GM13977 (cell line): ENCODE measurements at regions not wholly inside any gene's neighbourhood (a gene's known extent, or its start where the extent isn't known, plus 50 kb on each side); places are given as distances from the start of the nearest gene placed in this dataset.

ENCODE experiments used
- DNase-seq: peaks from one replicate; pipeline ENCODE4 v3.0.0; 2012; ENCODE audit warnings: low spot score
- in situ Hi-C: fragments of 300-500 bp; cut with MboI; formaldehyde crosslinking; loops from one replicate; pipeline ENCODE4 v1.12.0; 2022; ENCODE audit warnings: low sequenced_read_pairs, low pct_unique_long_range_greater_than_20kb, mixed read lengths, inconsistent platforms; ENCODE audit not compliant: unreplicated experiment
- TF ChIP-seq, protein P1 (sequence below): IDR thresholded peaks from 2 replicates; pipeline ENCODE4 v1.5.1; 2012; ENCODE audit warnings: mild to moderate bottlenecking, control low read depth; ENCODE audit not compliant: insufficient read depth; ENCODE audit errors: extremely low read depth, missing control alignments

DNA sequence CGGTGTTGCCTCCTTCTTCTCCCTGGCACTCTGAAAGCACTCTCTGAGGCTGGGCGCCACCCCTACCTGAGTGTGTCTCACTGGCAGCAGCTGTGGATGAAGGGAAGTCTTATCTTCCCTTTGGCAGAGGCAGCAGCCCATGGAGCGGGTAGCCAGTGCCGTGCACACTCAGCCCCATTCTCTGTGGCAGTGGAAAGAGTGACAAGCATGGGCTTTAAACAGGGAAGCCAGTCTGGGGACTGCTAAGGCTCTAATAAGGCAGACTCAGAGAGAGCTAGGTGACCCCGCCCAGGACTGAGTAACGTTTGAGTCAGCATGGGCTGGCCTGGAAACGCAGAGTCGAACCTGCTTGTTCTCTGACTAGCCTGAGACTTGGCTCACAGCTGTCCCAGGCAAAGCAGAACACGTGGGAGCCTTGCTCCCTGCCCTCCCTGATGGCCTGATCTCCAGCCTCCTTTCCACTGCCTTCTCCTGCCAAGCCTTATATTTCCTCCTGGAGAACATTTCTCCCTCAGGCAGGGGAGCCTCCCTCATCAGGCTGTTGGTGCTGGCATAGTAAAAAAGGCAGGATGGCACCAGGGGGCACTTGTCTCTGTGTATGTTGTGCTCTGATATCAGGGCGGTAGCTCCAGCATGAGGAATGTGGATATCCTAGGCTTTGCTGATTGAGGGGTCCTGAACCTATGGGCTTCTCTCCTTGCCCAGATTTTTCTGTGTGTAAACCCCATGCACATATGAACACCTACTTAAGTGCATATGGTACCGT, 93.9 kb upstream of the LGALSL start:
- DNase-seq: no peak
- in situ Hi-C loops: no loop called here
- TF ChIP-seq, protein P1, sequence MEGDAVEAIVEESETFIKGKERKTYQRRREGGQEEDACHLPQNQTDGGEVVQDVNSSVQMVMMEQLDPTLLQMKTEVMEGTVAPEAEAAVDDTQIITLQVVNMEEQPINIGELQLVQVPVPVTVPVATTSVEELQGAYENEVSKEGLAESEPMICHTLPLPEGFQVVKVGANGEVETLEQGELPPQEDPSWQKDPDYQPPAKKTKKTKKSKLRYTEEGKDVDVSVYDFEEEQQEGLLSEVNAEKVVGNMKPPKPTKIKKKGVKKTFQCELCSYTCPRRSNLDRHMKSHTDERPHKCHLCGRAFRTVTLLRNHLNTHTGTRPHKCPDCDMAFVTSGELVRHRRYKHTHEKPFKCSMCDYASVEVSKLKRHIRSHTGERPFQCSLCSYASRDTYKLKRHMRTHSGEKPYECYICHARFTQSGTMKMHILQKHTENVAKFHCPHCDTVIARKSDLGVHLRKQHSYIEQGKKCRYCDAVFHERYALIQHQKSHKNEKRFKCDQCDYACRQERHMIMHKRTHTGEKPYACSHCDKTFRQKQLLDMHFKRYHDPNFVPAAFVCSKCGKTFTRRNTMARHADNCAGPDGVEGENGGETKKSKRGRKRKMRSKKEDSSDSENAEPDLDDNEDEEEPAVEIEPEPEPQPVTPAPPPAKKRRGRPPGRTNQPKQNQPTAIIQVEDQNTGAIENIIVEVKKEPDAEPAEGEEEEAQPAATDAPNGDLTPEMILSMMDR: no peak

DNA sequence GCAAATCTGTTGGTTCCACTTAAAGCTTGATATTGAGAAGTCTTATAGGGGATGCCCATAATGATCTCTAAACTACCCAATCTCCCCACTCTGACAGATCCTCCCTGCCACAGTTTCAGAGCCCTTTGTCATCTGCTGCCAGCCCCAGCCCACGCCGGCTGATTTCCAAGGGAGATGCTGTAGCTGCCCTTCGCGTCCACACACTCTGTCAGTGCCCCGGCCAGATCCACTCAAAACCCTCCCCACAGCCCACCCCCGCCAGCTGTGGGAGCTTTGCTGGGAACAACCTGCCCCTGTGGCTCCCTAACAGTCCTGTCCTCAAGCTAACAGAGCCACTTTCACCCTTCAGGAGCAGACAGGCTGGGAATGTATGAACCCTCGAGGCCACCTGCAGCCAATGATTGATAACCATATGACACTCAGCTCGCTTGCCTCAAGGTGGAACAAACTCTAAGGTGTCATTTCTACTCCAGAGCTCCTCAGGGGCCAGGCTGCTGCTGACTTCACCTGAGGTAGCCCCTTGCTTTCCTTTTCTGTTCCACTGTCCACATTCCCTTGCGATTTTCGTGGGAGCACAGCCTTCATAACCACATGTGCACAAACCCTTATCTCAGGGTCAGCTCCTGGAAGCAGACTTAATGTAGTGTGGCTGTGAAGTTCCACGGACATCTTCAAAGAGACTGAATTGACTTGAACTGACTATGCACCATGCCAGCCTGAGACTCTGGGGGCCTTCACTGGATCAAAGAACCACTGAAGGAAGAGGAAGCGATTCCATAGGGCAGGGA, 92.6 kb upstream of the LGALSL start:
- in situ Hi-C loops: no loop called here

DNA sequence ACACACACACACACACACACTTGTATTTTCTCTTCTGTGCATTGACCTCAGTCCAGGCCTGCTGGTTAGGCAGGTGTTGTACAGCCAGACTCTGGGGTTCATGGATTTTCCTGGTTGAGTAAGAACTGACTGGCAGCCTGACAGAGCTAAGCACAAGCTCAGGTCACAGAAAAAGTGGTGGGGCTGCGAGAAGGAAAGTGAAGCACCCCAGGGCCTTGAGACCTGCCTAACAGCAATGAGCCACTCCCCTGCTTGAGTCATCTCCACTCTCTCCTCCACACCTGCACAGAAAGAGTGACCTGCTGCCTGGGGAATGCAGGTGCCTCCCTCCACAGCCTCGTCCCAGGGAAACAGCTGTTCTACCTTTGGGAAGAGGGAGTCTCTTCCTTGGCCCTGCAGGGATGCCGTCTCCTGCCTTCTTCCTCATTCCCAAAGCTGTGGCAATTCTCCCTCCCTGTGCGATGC, 91.4 kb upstream of the LGALSL start:
- DNase-seq: no peak
- in situ Hi-C loops: no loop called here
- TF ChIP-seq, protein P1: no peak

More for the DNA sequence above, 92.6 kb upstream of the LGALSL start:
- no peak for DNase-seq
- TF ChIP-seq, protein P1: no peak

DNA sequence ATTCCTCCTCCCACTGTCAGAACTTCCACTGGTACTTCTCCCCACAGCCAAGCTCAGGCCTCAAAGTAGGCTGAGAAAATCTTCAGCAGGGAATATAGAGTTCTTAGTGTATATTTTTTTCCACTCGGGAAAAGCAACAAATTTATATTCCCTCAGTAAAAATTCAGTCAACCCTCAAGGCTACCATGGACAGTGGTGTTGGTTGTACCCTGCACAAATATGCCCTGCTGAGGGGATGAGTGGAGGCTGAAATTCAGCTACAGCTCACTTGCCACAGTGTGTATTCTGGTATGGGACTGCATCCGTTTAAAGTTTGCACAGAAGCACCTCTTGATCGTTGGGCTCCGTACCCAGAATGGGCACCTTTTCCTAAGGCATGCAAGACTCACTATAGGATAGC, 90.8 kb upstream of the LGALSL start:
- in situ Hi-C loops: no loop called here
- no peak for DNase-seq
- TF ChIP-seq, protein P1: no peak

DNA sequence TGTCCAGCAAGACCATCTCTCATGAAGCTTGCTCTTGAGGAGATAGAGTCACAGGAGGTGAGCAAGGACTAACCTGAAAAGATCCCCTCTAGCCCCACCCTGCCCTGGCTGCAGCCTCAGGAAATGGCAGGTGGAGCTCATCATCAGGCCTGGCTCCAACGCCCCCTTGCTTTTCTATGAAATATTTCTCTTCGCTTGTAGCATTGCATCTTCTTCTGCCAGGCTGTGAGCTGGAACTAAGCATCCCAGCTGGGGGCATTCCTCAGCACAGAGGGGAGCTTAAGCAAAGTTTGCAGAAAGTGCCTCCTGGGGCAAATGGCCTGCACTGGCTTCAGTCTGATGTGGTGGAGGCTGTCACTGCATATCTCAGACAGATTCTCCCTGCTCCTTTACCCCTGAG, 90.1 kb upstream of the LGALSL start:
- in situ Hi-C loops: no loop called here
- TF ChIP-seq, protein P1: no peak
- DNase-seq: no peak

DNA sequence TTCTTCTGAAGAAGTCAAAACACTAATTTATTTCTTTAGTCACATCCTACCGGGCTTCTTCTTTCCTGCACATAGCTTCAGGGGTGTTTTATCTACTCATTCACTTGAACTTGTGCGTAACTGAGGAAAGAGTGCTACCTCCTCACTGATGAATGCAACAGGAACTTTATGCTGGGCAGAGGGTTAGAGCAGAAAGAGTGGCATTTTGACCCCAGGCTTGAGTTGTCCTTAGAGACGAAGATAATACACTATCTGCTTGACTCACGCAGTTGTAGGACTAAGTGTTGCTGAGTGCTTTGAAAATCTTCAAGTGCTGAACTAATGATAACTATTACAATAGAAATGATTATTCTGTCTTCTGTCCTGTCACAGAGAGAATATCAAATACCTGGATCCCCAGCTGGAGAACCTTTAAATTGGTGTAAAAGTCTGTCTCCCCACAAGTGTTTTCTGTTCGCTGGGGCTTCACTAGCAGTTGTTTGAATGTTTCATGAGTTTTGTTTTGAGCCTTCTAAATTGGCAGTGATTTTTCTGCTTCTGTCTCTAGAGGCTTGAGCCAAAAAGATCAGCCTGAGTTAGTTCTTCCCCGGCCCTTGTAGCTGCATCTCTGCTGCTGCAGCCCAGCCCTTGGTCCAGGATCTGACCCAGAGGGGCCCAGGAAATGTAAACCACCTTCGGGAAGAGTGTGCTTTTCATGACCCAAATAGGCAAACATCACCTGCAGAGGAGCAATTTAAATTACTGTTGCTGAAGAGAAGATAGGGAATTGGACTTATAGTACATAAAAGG, 86.3 kb upstream of the LGALSL start:
- in situ Hi-C loops: no loop called here
- no peak for DNase-seq
- TF ChIP-seq, protein P1: no peak
